ENCODE measurements at regions not wholly inside any gene's neighbourhood (a gene's known extent, or its start where the extent isn't known, plus 50 kb on each side); places are given as distances from the start of the nearest gene placed in this dataset.

DNA sequence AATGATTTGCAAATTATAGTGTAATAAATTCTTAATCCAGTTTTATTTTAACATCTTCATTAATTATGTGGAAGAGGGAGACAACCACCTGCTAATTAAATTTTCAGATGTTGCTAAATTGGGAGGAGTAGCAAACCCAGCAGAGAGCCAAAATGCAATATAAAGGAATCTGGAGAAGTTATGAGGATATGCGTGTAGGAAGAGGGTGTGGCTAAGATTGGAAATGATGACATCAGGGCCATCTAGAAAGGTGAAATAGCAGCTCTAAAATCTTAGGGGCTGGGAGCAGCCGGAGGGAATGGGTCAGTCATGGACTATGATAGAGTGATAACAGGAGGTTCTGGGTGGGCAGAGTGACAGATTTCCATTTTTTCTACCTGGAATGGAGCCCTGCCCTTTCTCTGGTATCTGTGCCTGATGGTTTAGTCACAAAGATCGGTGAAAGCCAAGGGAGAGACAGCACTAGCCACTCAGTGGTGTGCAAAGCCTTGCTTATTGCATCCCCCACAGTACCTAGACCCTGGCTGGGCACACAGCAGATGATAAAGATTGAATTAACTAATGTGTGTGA lies 379.2 kb upstream of the CELF4 start:
- no peaks in the 10 kb centered on the region for H3K27me3 ChIP-seq (ENCODE audit: insufficient read depth)
- H3F3A ChIP-seq (replicated peaks; ENCODE audit: low read depth) = no peaks in the 10 kb centered on the region
- no peak overlapping the region for H3K27ac ChIP-seq (ENCODE audit: low read depth)
- H3K4me2 ChIP-seq = no peak overlapping the region
- no peak overlapping the region for H3K4me3 ChIP-seq
- ATAC-seq (no peak), DNase-seq (ENCODE audit: low spot score) (no peak)
- no peaks in the 10 kb centered on the region for H3K36me3 ChIP-seq (ENCODE audit: insufficient read depth)
- H3K4me1 ChIP-seq (ENCODE audit: insufficient read depth) = no peaks in the 10 kb centered on the region
- no peaks in the 10 kb centered on the region for H4K20me1 ChIP-seq (replicated peaks; ENCODE audit: insufficient read depth)
- H2AFZ ChIP-seq = no peak overlapping the region
- Mint-ChIP-seq H3K4me3 (no peak overlapping the region), H3K9me3 (peaks cover 6% of the 10 kb centered on the region; the same call in 2 of the 3 replicates), H3K36me3 (ENCODE audit: low read depth) (no peaks in the 10 kb centered on the region), H3K27ac (no peak overlapping the region), H3K27me3 (ENCODE audit: insufficient read depth, low read depth, poor library complexity) (peaks cover 3% of the 10 kb centered on the region), H3K4me1 (no peaks in the 10 kb centered on the region; the same call in 2 of the 3 replicates)
- no peaks in the 10 kb centered on the region for H3K79me2 ChIP-seq (replicated peaks; ENCODE audit: insufficient read depth)
- no peak for TF ChIP-seq STAT1 (IDR thresholded peaks at IDR 0.05; ENCODE audit: unreplicated experiment)
- TF ChIP-seq ZNF114 (CRISPR knock-in tag; IDR thresholded peaks at IDR 0.05) = no peak
- TF ChIP-seq, protein P1, sequence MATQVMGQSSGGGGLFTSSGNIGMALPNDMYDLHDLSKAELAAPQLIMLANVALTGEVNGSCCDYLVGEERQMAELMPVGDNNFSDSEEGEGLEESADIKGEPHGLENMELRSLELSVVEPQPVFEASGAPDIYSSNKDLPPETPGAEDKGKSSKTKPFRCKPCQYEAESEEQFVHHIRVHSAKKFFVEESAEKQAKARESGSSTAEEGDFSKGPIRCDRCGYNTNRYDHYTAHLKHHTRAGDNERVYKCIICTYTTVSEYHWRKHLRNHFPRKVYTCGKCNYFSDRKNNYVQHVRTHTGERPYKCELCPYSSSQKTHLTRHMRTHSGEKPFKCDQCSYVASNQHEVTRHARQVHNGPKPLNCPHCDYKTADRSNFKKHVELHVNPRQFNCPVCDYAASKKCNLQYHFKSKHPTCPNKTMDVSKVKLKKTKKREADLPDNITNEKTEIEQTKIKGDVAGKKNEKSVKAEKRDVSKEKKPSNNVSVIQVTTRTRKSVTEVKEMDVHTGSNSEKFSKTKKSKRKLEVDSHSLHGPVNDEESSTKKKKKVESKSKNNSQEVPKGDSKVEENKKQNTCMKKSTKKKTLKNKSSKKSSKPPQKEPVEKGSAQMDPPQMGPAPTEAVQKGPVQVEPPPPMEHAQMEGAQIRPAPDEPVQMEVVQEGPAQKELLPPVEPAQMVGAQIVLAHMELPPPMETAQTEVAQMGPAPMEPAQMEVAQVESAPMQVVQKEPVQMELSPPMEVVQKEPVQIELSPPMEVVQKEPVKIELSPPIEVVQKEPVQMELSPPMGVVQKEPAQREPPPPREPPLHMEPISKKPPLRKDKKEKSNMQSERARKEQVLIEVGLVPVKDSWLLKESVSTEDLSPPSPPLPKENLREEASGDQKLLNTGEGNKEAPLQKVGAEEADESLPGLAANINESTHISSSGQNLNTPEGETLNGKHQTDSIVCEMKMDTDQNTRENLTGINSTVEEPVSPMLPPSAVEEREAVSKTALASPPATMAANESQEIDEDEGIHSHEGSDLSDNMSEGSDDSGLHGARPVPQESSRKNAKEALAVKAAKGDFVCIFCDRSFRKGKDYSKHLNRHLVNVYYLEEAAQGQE (IDR thresholded peaks at IDR 0.05; ENCODE audit: unreplicated experiment) = no peak
- no peak for TF ChIP-seq NANOG (IDR thresholded peaks at IDR 0.05; ENCODE audit: borderline replicate concordance)
- TF ChIP-seq POLR2AphosphoS5 (IDR thresholded peaks at IDR 0.05; ENCODE audit: low read depth) = no peak
- TF ChIP-seq, protein P2, sequence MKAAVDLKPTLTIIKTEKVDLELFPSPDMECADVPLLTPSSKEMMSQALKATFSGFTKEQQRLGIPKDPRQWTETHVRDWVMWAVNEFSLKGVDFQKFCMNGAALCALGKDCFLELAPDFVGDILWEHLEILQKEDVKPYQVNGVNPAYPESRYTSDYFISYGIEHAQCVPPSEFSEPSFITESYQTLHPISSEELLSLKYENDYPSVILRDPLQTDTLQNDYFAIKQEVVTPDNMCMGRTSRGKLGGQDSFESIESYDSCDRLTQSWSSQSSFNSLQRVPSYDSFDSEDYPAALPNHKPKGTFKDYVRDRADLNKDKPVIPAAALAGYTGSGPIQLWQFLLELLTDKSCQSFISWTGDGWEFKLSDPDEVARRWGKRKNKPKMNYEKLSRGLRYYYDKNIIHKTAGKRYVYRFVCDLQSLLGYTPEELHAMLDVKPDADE (IDR thresholded peaks at IDR 0.05) = no peak
- TF ChIP-seq, protein P3, sequence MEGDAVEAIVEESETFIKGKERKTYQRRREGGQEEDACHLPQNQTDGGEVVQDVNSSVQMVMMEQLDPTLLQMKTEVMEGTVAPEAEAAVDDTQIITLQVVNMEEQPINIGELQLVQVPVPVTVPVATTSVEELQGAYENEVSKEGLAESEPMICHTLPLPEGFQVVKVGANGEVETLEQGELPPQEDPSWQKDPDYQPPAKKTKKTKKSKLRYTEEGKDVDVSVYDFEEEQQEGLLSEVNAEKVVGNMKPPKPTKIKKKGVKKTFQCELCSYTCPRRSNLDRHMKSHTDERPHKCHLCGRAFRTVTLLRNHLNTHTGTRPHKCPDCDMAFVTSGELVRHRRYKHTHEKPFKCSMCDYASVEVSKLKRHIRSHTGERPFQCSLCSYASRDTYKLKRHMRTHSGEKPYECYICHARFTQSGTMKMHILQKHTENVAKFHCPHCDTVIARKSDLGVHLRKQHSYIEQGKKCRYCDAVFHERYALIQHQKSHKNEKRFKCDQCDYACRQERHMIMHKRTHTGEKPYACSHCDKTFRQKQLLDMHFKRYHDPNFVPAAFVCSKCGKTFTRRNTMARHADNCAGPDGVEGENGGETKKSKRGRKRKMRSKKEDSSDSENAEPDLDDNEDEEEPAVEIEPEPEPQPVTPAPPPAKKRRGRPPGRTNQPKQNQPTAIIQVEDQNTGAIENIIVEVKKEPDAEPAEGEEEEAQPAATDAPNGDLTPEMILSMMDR (conservative IDR thresholded peaks at IDR 0.05; ENCODE audit: low read depth in 2 of 2) = no peak
- TF ChIP-seq EZH2 (IDR thresholded peaks at IDR 0.05; ENCODE audit: low read depth, unreplicated experiment) = no peak
- no peak for TF ChIP-seq ZNF331 (CRISPR knock-in tag; IDR thresholded peaks at IDR 0.05; ENCODE audit: low read depth)
- TF ChIP-seq JUNB (IDR thresholded peaks at IDR 0.05; ENCODE audit: unreplicated experiment) = no peak
- no peak for TF ChIP-seq CREB1 (CRISPR knock-in tag; IDR thresholded peaks at IDR 0.05; ENCODE audit: low read depth)
- TF ChIP-seq, protein P4, sequence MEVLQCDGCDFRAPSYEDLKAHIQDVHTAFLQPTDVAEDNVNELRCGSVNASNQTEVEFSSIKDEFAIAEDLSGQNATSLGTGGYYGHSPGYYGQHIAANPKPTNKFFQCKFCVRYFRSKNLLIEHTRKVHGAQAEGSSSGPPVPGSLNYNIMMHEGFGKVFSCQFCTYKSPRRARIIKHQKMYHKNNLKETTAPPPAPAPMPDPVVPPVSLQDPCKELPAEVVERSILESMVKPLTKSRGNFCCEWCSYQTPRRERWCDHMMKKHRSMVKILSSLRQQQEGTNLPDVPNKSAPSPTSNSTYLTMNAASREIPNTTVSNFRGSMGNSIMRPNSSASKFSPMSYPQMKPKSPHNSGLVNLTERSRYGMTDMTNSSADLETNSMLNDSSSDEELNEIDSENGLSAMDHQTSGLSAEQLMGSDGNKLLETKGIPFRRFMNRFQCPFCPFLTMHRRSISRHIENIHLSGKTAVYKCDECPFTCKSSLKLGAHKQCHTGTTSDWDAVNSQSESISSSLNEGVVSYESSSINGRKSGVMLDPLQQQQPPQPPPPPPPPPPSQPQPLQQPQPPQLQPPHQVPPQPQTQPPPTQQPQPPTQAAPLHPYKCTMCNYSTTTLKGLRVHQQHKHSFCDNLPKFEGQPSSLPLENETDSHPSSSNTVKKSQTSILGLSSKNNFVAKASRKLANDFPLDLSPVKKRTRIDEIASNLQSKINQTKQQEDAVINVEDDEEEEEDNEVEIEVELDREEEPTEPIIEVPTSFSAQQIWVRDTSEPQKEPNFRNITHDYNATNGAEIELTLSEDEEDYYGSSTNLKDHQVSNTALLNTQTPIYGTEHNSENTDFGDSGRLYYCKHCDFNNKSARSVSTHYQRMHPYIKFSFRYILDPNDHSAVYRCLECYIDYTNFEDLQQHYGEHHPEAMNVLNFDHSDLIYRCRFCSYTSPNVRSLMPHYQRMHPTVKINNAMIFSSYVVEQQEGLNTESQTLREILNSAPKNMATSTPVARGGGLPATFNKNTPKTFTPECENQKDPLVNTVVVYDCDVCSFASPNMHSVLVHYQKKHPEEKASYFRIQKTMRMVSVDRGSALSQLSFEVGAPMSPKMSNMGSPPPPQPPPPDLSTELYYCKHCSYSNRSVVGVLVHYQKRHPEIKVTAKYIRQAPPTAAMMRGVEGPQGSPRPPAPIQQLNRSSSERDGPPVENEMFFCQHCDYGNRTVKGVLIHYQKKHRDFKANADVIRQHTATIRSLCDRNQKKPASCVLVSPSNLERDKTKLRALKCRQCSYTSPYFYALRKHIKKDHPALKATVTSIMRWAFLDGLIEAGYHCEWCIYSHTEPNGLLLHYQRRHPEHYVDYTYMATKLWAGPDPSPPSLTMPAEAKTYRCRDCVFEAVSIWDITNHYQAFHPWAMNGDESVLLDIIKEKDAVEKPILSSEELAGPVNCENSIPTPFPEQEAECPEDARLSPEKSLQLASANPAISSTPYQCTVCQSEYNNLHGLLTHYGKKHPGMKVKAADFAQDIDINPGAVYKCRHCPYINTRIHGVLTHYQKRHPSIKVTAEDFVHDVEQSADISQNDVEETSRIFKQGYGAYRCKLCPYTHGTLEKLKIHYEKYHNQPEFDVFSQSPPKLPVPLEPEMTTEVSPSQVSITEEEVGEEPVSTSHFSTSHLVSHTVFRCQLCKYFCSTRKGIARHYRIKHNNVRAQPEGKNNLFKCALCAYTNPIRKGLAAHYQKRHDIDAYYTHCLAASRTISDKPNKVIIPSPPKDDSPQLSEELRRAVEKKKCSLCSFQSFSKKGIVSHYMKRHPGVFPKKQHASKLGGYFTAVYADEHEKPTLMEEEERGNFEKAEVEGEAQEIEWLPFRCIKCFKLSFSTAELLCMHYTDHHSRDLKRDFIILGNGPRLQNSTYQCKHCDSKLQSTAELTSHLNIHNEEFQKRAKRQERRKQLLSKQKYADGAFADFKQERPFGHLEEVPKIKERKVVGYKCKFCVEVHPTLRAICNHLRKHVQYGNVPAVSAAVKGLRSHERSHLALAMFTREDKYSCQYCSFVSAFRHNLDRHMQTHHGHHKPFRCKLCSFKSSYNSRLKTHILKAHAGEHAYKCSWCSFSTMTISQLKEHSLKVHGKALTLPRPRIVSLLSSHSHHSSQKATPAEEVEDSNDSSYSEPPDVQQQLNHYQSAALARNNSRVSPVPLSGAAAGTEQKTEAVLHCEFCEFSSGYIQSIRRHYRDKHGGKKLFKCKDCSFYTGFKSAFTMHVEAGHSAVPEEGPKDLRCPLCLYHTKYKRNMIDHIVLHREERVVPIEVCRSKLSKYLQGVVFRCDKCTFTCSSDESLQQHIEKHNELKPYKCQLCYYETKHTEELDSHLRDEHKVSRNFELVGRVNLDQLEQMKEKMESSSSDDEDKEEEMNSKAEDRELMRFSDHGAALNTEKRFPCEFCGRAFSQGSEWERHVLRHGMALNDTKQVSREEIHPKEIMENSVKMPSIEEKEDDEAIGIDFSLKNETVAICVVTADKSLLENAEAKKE (CRISPR knock-in tag; IDR thresholded peaks at IDR 0.05) = no peak
- TF ChIP-seq EZH2phosphoT487 (IDR thresholded peaks at IDR 0.05; ENCODE audit: unreplicated experiment) = no peak
- H3K9me2 ChIP-seq (ENCODE audit: insufficient read depth) = no peaks in the 10 kb centered on the region

All from GM23338 (cell line).